HG03039 (cell line): ENCODE measurements at regions not wholly inside any gene's neighbourhood (a gene's known extent, or its start where the extent isn't known, plus 50 kb on each side); places are given as distances from the start of the nearest gene placed in this dataset.

Experiments
- ATAC-seq: cut with Tn5 transposase; IDR thresholded peaks from one replicate; pipeline ENCODE4 v1.9.1; 2021; ENCODE audit warnings: mild to moderate bottlenecking, moderate library complexity; ENCODE audit not compliant: unreplicated experiment

GRCh38 chr14:66046035-66046434, 440.1 kb upstream of the CCDC196 start:
- ATAC-seq: no peak

DNA sequence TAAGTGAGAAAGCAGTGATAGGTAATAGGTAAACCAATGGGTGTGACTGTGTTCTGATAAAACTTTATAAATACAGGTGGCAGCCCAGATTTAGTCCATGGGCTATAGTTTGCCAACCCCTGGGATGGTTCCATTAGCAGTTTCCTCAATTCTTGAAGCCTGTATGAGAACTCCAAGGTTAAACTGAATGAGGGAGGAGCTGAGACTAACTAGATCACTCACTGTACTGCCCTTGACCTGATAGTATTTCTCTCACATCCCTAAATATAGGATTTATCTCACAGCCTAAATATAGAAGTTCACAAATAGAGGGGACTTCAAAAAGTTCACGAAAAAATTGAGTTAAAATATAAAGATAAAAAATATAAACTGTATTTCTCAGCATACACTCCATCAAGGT, 439.6 kb upstream of the CCDC196 start:
- no peak for ATAC-seq

- ATAC-seq: no peak
These were observed 429.8 kb upstream of the CCDC196 start for GRCh38 chr14:66056268-66056907.

GRCh38 chr14:66056926-66057552, 429.1 kb upstream of the CCDC196 start:
- no peak for ATAC-seq

GRCh38 chr14:66065188-66065587, 421.0 kb upstream of the CCDC196 start:
- ATAC-seq: no peak

- ATAC-seq: no peak
These were observed 419.0 kb upstream of the CCDC196 start for GRCh38 chr14:66066981-66067776.

- ATAC-seq: no peak
These were observed 417.1 kb upstream of the CCDC196 start for GRCh38 chr14:66069036-66069435.

DNA sequence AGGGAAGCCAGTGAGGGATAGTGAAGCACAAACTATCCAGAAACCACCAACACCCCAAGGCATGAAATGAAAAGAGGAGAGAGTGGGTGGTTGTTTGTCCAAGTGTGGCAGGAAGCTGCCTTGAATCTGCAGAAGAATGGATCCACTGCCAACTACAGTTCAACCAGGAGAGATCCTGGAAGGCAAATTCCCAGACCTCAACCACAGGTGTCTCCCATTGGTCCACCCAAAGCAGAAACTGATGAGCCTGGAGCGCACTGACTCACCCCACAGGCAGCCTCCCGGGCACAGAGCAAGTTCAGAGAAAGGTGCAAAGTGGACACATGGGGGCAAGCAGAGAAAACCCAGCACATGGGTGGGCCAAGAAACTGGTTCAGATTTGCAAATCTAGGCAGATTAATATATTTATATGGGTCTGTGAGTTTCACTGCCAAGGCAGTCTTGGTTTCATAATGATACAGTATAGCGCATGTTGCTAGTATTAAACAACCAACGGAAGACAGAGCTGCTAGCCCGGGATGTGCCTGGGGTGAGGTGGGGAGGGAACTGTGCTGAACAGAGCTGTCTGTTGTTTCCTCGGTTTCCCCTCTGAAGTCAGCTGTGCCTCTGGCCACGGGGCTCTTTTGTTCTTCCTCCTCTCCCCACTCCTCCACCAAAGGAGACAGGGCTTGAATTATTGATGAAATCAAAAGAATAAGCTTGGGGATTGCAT, 416.2 kb upstream of the CCDC196 start:
- ATAC-seq: no peak

DNA sequence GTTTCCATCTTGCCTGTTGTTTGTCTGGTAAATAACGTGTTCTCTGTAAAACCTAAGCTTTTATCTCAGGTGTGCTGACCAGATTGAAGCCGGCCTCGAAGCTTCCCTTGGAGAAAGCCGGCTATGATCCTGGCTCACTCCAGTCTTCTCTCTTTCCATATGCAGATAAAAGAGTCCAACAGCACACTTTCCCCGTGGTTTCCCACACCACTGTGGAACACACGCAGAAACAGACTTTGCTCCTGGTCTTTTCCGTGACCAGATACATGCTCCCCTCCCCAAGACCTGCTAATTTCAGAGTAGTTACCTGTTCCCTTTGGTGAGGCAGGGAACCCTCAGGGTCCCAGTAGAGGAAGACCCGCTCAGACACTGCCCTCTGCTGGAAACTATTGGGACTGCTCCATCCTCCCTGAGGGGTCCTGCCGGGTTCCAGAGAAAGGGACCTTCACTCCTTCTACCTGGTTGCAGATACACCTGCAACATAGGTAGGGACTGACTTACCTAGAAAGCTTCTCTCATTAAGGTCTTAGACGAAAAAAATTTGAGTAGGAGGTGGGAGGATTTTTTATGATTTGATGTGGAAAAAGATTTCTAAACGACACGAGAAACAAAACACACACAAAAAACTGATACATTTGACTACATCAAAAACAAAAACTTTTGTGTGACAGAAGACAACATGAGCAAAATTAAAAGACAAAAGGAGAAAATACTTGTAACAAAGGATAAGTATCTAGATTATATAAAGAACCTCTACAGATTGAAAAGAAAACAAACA, 415.4 kb upstream of the CCDC196 start:
- ATAC-seq: no peak

- no peak for ATAC-seq
These were observed 413.7 kb upstream of the CCDC196 start for GRCh38 chr14:66072190-66073084.

DNA sequence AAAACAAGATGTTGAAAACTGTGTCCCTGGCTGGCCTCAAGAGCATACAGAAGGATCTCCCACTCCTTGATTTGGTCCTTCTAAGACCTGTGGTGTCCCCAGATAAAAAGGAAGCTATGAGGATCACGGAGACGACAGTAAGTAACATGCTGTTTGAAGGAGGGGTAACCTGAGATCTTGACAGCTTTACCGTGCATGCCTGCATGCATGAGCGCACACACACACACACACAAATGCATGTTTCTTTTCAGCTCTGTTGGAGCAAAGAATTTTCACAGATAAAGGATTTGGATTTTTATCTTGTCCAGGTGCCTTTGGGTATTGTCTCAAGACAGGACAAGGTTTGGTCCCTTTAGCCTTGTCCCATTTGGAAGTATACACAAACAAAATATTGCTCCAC, 411.6 kb upstream of the CCDC196 start:
- ATAC-seq: no peak

DNA sequence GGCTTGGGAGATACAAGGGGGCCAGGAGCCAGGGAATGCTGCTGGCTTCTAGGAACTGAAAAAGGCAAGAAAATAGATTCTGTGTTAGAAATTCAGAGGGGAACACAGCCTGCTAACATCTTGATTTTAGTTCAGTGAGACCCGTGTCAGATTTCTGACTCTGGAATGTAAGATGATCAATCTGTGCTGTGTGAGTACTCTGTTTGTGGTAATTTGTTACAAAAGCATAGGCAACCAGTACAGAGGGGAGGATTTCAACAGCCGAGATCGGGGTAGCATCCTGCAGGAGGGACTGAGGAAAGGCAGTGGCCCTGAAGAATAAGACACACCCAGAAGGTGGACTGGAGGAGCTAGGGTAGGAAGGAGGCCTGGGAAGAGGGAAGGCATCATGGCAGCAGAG, 410.0 kb upstream of the CCDC196 start:
- no peak for ATAC-seq

GRCh38 chr14:66078006-66078405, 408.2 kb upstream of the CCDC196 start:
- ATAC-seq: no peak

DNA sequence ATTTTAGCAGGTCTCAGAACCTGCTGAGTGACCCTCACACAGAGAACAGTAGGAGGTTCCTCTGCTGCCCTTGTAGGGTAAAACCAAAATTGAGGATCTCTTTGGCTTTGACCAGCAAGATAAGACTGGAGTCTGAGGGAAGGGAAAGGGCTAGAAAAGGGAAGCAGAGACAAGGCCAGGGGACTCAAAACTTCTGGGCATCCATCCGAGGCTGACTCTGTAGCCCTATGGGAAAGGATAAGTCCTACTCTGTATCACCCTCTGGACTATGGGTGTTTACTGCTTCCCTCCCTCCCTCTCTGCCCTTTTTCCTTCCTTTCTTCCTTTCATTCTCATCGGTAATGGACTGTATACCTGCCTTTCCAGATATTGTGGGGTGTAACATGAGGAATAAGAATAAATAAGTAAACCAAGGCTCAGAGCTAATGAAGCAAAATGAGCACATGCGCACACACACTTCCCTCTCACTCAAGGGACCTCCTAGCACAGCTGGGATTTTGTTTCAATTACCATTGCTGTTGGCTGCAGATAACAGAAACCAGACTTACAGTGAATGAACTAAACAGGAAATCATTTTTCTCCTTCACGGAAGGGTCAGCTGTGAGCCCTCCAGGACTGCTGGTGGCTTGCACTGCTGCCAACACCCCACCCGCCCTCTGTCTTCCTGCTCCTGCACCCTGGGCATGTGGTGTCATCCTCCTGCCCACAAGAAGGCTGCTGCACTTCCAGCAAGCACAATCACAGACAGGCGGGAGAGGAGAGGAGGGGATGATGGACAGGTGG, 404.4 kb upstream of the CCDC196 start:
- ATAC-seq: no peak

DNA sequence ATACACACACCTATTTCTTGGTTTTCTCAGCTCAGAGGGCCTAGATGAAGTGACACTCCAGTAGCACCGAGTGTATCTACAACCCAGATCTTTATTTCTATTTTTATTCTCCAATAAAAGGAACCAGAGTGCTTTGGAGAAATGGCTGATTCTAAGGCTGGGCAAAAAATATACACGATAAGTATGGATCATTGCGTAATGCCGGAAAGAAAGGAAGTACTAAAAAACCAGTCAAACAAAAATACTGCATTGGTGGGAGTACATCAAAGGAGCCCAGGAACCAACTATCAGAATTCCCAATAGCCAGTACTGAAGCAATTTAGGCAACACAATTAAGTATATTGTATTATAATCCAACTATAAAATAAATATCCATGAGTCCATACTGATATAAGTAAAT, 400.9 kb upstream of the CCDC196 start:
- no peak for ATAC-seq

GRCh38 chr14:66085665-66086064, 400.5 kb upstream of the CCDC196 start:
- no peak for ATAC-seq

DNA sequence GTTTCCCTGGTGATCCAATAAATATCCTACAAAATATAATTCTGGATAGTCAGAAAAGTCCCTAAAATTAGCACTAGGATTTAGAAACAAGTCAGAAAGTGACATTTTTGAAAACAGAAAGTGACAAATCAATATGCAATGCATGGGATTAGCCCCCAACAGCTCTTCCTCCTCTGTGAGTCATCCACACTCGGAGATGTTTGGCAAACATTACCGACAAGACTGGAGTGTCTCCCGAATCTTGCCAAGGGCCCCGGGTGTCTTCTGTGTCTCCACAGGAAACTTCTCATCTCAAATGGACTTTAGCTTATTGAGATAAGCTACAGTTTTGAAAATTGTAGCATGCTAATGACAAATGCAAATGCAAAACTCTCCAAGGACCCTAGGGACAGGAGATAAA, 398.9 kb upstream of the CCDC196 start:
- no peak for ATAC-seq

DNA sequence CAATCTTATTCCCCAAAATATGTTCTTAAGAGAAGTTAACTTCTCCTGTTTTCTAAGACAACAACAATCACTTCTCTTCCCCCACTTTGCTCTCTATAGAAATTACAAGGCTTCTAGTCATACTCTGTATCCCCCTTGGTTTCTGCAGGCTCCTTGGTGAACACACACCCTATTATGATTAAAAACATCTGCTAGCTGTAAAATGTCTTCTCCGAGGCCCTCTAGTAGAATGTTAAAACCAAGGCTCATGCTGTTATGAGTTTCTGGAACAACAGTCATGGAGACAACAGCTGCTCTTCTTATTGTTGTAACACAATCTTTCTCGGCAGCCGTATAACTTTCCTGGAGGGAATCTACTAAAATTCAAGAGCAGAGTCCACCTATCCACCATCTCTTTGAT, 397.5 kb upstream of the CCDC196 start:
- no peak for ATAC-seq

DNA sequence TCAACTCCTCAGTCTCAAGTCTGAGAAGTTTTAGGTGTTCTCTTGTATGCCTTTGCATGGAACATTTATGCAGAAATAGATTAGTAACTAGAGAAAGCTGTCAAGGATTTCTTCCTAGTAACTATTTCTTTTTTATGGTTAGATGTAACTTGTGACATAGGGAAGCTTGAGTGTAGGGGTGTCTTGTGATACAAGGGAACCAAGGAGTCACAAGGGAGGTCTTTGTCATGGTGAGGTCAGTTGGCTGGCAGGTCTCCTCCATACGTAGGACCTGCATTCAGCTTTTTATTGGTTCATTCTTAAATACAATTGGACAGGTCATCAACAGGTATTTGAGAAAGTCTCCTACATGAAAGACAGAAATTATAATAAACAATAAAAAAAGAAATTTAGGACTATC, 394.0 kb upstream of the CCDC196 start:
- ATAC-seq: no peak
